ENCODE measurements at regions not wholly inside any gene's neighbourhood (a gene's known extent, or its start where the extent isn't known, plus 50 kb on each side); places are given as distances from the start of the nearest gene placed in this dataset.

GRCh38 chr7:69012149-69012548, 586.1 kb upstream of the AUTS2 start:
- TF ChIP-seq EZH2 (IDR thresholded peaks at IDR 0.05; ENCODE audit: insufficient read depth, poor library complexity, severe bottlenecking) (no peak), EZH2phosphoT487 (IDR thresholded peaks at IDR 0.05; ENCODE audit: insufficient read depth, low read depth) (no peak)

Measured in GM23248 (cell line).